Small intestine (tissue), 7 donors: ENCODE measurements at regions not wholly inside any gene's neighbourhood (a gene's known extent, or its start where the extent isn't known, plus 50 kb on each side); places are given as distances from the start of the nearest gene placed in this dataset.

Experiments
- DNase-seq, 2 donors: peaks; one replicate each; pipeline versions ENCODE4 v3.0.0 to v3.0.0-alpha.2; 2013
- FAIRE-seq: peaks from 2 replicates; lab custom pipeline; 2012; peaks lifted over from hg19 to GRCh38; lab: Jason Lieb, UNC
- H3K27ac ChIP-seq, 3 donors: one replicate each; pipeline ENCODE4 v1.5.1; 2013; ENCODE audit warnings: low read length in 2 of 3, mild to moderate bottlenecking in 2 of 3, control low read depth in 1 of 3, inconsistent platforms in 1 of 3, low read depth in 1 of 3, moderate library complexity in 1 of 3
- H3K27me3 ChIP-seq, 3 donors: one replicate each; pipeline ENCODE4 v1.6.1; 2013; ENCODE audit warnings: low read length in 3 of 3, inconsistent platforms in 1 of 3; ENCODE audit not compliant: control insufficient read depth in 3 of 3, insufficient read depth in 3 of 3
- H3K36me3 ChIP-seq, 3 donors: one replicate each; pipeline ENCODE4 v1.6.1; 2013; ENCODE audit warnings: low read length in 3 of 3, inconsistent platforms in 1 of 3, low read depth in 1 of 3, mild to moderate bottlenecking in 1 of 3, moderate library complexity in 1 of 3; ENCODE audit not compliant: control insufficient read depth in 3 of 3, insufficient read depth in 2 of 3
- H3K4me1 ChIP-seq, 3 donors: one replicate each; pipeline ENCODE4 v1.6.1; 2013; ENCODE audit warnings: low read length in 2 of 3, inconsistent platforms in 1 of 3, low read depth in 1 of 3, mild to moderate bottlenecking in 1 of 3, moderate library complexity in 1 of 3; ENCODE audit not compliant: control insufficient read depth in 3 of 3, insufficient read depth in 2 of 3
- H3K4me3 ChIP-seq, 3 donors: one replicate each; pipeline ENCODE4 v1.5.1; 2013; ENCODE audit warnings: low read length in 3 of 3, control low read depth in 1 of 3, inconsistent platforms in 1 of 3, low read depth in 1 of 3, mild to moderate bottlenecking in 1 of 3, moderate library complexity in 1 of 3
- H3K9me3 ChIP-seq, 2 donors: one replicate each; pipeline ENCODE4 v1.6.1; 2013; ENCODE audit warnings: low read depth in 1 of 2, low read length in 1 of 2; ENCODE audit not compliant: control insufficient read depth in 2 of 2, insufficient read depth in 1 of 2
- WGBS, 3 donors: extraction: QIAGEN DNeasy Blood & Tissue Kit; methylation state at CpG; one replicate each; pipeline ENCODE4 v1.1.7; 2013; 5-methylcytosine and 5-hydroxymethylcytosine counted together
- donor health status: healthy with polysubstance abuse.
- donor health status: control.
- donor health status: control.
- donor health status: Bipolar disorder and iron deficiency.
- donor health status: healthy.

DNA sequence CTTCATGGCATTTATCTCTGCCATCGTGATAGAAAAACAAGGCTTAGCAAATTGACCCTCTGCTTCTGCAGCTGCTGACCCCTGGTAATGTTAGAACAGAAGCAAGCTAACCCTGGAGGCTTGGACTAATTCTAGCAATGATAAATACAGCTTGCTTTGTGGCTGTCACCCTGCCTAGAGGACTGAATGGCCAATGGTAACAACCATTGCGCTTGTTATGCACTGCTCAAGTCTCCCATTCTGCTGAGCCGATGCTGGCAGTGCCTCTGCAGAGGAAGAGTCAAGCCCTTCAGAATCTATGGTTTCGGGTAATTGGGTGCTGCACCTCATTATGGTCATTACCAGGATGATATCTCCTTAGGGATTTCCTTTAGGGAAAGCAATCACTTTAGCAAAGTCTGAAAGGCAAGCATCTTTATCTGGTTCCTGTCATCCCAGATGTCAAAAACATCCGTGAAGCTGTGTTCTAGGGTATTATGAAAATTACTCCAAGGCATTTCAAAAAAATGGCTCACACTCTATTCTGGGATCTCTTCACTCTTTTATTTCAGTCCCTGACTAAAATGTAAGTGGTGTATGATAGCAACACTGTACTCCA lies 186.8 kb upstream of the DLGAP1 start:
- Histone ChIP-seq H3K9me3 (peaks cover 0 to 2% of the 10 kb centered on the region in 2 donors), H3K4me1 (no peaks in the 10 kb centered on the region), H3K4me3 (no peak overlapping the region), H3K27me3 (no peaks in the 10 kb centered on the region), H3K36me3 (no peaks in the 10 kb centered on the region), H3K27ac (no peak overlapping the region)
- 72 to 79% (median 76%) methylated on average over 5 of the region's 5 CpGs for WGBS, 3 donors
- DNase-seq (no peak), FAIRE-seq (no peak)

DNA sequence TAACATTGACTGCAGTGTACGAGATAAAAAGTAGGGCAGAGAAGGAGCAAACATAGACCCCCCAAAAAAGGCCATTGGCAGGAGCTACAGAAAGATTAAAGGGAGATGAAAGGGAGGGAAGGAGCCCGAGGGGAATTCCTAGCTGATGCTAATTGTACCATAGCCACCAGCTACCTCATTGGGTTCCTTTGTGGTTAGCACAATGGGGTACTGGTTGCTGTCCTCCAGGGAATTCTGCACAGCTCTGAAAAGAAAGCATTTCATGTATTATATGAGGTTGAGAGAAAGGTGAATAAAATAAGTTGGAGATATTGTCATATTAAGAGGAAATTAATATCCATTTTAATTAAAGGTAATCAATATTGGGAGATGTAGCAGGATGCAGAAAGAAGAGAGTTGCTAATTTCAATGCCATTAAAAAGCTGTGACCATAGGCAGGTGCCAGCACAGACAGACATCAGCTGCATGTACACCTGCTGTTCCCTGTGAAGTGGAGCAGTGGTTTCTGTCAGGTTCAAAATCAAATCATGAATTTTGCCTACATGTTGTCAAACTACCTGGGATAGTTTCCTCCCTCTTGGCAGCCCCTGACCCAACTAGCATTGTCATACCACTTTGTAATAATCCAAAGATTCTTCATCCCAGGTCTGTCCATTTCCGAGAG lies 185.4 kb upstream of the DLGAP1 start:
- Histone ChIP-seq H3K9me3 (peaks cover 0 to 2% of the 10 kb centered on the region in 2 donors), H3K4me1 (no peaks in the 10 kb centered on the region), H3K4me3 (no peak overlapping the region), H3K27ac (no peak overlapping the region), H3K27me3 (no peaks in the 10 kb centered on the region), H3K36me3 (no peaks in the 10 kb centered on the region)
- DNase-seq = no peak
- WGBS, 3 donors = 57 to 77% (median 65%) methylated on average over 3 of the region's 3 CpGs
- FAIRE-seq = no peak

DNA sequence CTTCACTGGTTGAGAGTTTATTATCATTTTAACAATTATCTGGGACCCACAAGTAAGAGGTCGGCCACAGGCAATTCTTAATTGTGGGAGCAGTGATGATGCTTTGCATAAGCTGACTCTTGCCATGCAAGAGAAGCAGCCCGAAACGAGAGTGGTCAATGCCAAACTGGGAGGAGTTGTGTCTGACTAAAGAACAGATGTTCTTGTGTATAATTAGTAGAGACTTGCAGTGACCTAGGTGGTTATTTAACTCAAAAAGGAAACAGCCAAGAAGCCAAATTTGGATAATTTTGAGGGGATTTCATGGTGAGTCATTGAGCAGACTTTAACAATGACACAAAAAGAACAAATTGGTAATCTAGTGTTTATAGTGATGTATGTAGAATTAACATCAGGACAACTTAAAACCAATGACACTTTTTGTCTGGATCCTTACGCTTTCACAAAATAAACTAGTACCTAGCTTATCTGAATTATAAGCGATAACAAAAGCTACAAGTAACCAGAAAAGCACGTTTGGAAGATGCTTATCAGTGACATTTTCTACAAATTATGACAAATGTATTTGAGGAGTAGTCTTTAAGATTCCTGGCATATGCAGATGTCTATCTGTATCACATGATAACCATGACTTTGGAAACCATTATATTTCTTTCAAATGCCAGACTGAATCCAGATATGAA lies 184.7 kb upstream of the DLGAP1 start:
- H3K4me3 ChIP-seq = no peak overlapping the region
- H3K27me3 ChIP-seq = no peaks in the 10 kb centered on the region
- peaks cover 0 to 2% of the 10 kb centered on the region in 2 donors for H3K9me3 ChIP-seq
- H3K36me3 ChIP-seq = no peaks in the 10 kb centered on the region
- H3K27ac ChIP-seq = no peak overlapping the region
- FAIRE-seq (no peak), DNase-seq (no peak)
- WGBS, 3 donors = 62 to 67% (median 64%) methylated on average over 6 of the region's 6 CpGs
- no peaks in the 10 kb centered on the region for H3K4me1 ChIP-seq

DNA sequence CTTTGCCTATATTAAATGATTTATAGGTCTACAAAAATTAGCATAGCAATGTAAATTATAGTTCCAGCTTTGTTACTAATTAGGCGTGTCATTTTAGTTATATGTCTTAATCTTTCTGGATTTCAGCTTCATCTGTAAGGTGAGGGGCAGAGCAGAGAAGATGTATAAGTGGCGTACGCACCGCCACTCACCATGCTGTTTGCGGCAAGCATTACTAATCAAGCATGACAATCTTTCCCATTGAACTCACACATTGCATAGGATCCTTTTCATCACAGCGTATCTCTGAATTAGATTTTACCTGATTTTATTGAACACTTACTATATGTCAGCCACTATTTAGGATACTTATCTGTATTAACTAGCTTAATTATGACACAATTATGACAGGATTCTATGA lies 183.6 kb upstream of the DLGAP1 start:
- FAIRE-seq (no peak), DNase-seq (no peak)
- 90 to 96% (median 96%) methylated on average over 6 of the region's 6 CpGs for WGBS, 3 donors
- Histone ChIP-seq H3K36me3 (no peaks in the 10 kb centered on the region), H3K27ac (no peak overlapping the region), H3K9me3 (peaks cover 0 to 2% of the 10 kb centered on the region in 2 donors), H3K4me3 (no peak overlapping the region), H3K4me1 (no peaks in the 10 kb centered on the region), H3K27me3 (no peaks in the 10 kb centered on the region)

DNA sequence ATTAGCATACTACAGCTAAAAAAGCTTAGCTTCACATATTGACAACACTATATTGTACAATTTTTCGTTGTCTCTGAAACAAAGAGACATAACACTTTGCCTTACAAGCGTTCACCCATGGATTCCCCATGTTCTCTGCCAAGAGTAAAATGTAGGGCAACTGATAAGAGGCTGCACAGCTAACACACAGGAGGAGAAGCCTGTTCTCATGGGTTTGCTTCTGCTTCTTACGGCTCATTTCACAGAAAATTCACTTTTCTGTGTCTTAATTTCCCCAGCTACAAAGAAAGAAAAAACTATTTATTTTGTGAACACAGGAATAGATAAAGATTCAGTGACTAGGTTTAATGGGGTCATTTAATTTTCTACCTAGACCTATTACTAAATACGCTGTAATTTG lies 182.8 kb upstream of the DLGAP1 start:
- DNase-seq (no peak), FAIRE-seq (no peak)
- Histone ChIP-seq H3K4me1 (no peaks in the 10 kb centered on the region), H3K36me3 (no peaks in the 10 kb centered on the region), H3K27me3 (no peaks in the 10 kb centered on the region), H3K4me3 (no peak overlapping the region), H3K9me3 (peaks cover 0 to 2% of the 10 kb centered on the region in 2 donors), H3K27ac (no peak overlapping the region)
- 60 to 71% (median 61%) methylated on average over 4 of the region's 4 CpGs for WGBS, 3 donors

DNA sequence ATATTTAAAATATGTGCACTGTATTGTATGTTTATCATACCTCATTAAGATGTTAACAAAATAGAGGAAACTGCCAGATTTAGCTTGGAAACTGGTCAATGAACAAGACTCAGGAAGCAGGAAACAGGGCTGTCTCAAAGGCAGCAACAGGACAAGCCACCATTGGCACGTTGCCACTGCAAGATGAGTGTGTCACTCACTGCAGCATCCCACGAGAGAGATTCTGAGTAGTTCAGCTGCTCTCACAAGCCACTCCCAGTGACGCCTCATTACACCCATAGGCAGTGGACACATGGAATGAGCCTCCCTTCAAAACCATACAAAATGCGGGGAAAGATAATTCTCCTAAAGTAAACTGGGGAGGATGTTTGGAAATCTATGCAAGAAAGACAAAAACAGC lies 181.9 kb upstream of the DLGAP1 start:
- no peak overlapping the region for H3K27ac ChIP-seq
- H3K4me1 ChIP-seq = no peaks in the 10 kb centered on the region
- no peaks in the 10 kb centered on the region for H3K36me3 ChIP-seq
- no peak overlapping the region for H3K4me3 ChIP-seq
- 44 to 55% (median 49%) methylated on average over 4 of the region's 4 CpGs for WGBS, 3 donors
- no peak for FAIRE-seq
- no peak for DNase-seq
- H3K9me3 ChIP-seq = peaks cover 0 to 2% of the 10 kb centered on the region in 2 donors
- no peaks in the 10 kb centered on the region for H3K27me3 ChIP-seq

DNA sequence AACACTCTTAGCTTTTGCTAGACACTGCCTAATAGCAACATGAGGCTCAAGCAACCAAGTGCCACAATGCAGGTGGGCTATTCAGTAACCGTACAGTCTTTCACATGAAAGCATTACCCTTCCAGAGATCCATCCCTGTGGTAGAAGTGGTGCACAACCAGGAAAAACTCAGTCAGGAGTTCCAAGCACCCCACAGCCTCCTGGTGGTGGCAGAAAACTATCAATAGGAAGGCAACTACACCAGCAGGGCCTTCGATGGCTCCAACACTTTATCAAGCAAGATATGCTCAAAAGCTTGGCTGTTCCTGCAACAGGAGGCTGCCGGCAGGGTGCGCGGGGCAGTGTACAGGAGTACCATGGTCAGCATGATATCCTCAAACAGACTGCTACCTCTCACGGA lies 176.1 kb upstream of the DLGAP1 start:
- DNase-seq (no peak), FAIRE-seq (no peak)
- H3K36me3 ChIP-seq = no peaks in the 10 kb centered on the region
- no peak overlapping the region for H3K27ac ChIP-seq
- no peak overlapping the region for H3K4me3 ChIP-seq
- no peaks in the 10 kb centered on the region for H3K4me1 ChIP-seq
- H3K27me3 ChIP-seq = no peaks in the 10 kb centered on the region
- whole genome bisulfite sequencing, 3 donors = 83 to 87% (median 86%) methylated on average over 6 of the region's 6 CpGs
- H3K9me3 ChIP-seq = no peaks in the 10 kb centered on the region

DNA sequence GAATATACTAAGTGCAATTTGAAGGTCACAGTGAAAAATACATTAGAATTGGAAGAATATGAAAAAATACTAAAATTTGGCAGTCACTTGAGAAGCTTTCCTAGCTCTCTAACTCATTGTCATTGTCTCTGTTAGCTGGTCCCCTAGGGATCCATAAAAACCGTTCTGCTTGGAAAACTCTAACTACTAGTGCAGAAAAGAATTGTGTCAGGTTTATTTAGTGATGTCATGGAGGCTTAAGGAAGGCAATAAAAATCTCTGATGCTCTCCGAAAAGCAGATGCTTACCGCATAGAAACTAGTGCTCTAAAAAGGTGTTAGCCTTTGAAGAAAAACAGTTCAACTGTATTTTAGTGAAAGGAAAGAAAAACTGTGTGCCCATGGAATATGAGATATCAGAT lies 150.1 kb upstream of the DLGAP1 start:
- Histone ChIP-seq H3K9me3 (no peaks in the 10 kb centered on the region), H3K27me3 (no peaks in the 10 kb centered on the region), H3K27ac (no peak overlapping the region), H3K36me3 (no peaks in the 10 kb centered on the region), H3K4me3 (no peak overlapping the region), H3K4me1 (no peaks in the 10 kb centered on the region)
- 50 to 60% (median 53%) methylated on average over 3 of the region's 3 CpGs for WGBS, 3 donors
- DNase-seq (no peak), FAIRE-seq (no peak)
